Esophagus squamous epithelium (tissue), 4 donors: ENCODE measurements at regions not wholly inside any gene's neighbourhood (a gene's known extent, or its start where the extent isn't known, plus 50 kb on each side); places are given as distances from the start of the nearest gene placed in this dataset.

ENCODE experiments used
- CTCF ChIP-seq, 6 experiments: fragments of 450-650 bp in 4 of 6; fragments of 200-600 bp in 2 of 6; sonication (generic) in 2 of 6; IDR thresholded peaks; one replicate each; pipeline ENCODE4 v1.5.1; 2016 to 2019; ENCODE audit warnings: antibody characterized with exemption in 6 of 6, mild to moderate bottlenecking in 4 of 6, moderate library complexity in 4 of 6
- POLR2A ChIP-seq, 4 donors: fragments of 450-650 bp; IDR thresholded peaks; one replicate each; pipeline ENCODE4 v1.6.1; 2017; ENCODE audit warnings: antibody characterized with exemption in 4 of 4, mild to moderate bottlenecking in 4 of 4, moderate library complexity in 3 of 4

DNA sequence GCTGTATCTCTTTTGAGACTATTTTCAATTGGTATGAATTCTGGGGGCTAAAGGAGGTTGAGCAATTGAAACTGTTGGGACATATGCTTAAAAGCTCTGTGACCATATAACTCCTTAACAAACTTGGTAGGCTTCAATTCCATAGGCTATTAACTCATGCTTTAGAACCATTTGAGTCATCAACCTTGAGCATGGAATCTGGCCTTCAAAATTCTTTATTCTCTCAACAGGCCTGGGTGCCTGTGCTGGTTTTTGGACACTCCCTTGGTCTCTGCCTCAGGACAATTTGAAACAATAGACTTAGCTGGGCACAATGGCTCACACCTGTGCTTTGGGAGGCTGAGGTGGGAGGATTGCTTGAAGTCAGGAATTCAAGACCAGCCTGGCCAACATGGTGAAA lies 61.4 kb upstream of the EPB41L4A start:
- TF ChIP-seq CTCF (IDR thresholded peaks at IDR 0.05) (no peak), POLR2A (IDR thresholded peaks at IDR 0.05) (no peak)
